Skin of body (tissue), 1 donor: ENCODE measurements at regions not wholly inside any gene's neighbourhood (a gene's known extent, or its start where the extent isn't known, plus 50 kb on each side); places are given as distances from the start of the nearest gene placed in this dataset. TPM values are rescaled to one million over a fixed set of nuclear protein-coding genes. Genes with fewer than 3 reads are reported as not detected.

Experiments used
- small RNA-seq: library from RNA; depleted of rRNA; stranded (forward); fragments of <200 nt; gene quantifications from one replicate; pipeline ENCODE3, GENCODE V24; 2014; ENCODE audit warnings: low replicate concordance

Small RNAs in the stretch of these regions (small RNA-seq; reads per million reads assigned to genes)
- gene MTND3P1 (not detected), gene RF00049 (not detected)
